ENCODE measurements at regions not wholly inside any gene's neighbourhood (a gene's known extent, or its start where the extent isn't known, plus 50 kb on each side); places are given as distances from the start of the nearest gene placed in this dataset.

GRCh38 chr13:84571264-84571663, 689.0 kb upstream of the SLITRK1 start:
- TF ChIP-seq, protein P1, sequence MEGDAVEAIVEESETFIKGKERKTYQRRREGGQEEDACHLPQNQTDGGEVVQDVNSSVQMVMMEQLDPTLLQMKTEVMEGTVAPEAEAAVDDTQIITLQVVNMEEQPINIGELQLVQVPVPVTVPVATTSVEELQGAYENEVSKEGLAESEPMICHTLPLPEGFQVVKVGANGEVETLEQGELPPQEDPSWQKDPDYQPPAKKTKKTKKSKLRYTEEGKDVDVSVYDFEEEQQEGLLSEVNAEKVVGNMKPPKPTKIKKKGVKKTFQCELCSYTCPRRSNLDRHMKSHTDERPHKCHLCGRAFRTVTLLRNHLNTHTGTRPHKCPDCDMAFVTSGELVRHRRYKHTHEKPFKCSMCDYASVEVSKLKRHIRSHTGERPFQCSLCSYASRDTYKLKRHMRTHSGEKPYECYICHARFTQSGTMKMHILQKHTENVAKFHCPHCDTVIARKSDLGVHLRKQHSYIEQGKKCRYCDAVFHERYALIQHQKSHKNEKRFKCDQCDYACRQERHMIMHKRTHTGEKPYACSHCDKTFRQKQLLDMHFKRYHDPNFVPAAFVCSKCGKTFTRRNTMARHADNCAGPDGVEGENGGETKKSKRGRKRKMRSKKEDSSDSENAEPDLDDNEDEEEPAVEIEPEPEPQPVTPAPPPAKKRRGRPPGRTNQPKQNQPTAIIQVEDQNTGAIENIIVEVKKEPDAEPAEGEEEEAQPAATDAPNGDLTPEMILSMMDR (conservative IDR thresholded peaks at IDR 0.05; ENCODE audit: low read length), result peak; percentile 28; the same call in 1 of the 2 replicates
- no peak for TF ChIP-seq EZH2phosphoT487 (IDR thresholded peaks at IDR 0.05; ENCODE audit: borderline replicate concordance)
